Activated CD4-positive, alpha-beta T cell treated with anti-CD3 and anti-CD28 coated beads for 36 hours (primary cell): ENCODE measurements at regions not wholly inside any gene's neighbourhood (a gene's known extent, or its start where the extent isn't known, plus 50 kb on each side); places are given as distances from the start of the nearest gene placed in this dataset.

Experiments
- ATAC-seq: fragments of 200-7000 bp; cut with Tn5 transposase; one replicate; pipeline ENCODE4 v1.10.0; 2021; ENCODE audit warnings: mild to moderate bottlenecking, moderate library complexity
- CTCF ChIA-PET: fragments of 350-600 bp; sonication (Branson Sonifier 250); formaldehyde crosslinking; loops from one replicate; lab custom pipeline; 2021; ENCODE audit warnings: antibody characterized with exemption; lab: Charles Lee
- POLR2A ChIA-PET: fragments of 350-600 bp; sonication (Branson Sonifier 250); formaldehyde crosslinking; loops from one replicate; lab custom pipeline; 2021; ENCODE audit warnings: antibody characterized with exemption, inconsistent platforms; lab: Charles Lee
- DNase-seq: peaks from one replicate; pipeline ENCODE4 v3.0.0-alpha.2; 2020
- H3K27ac Mint-ChIP-seq: one replicate; pipeline ENCODE4 v1.8.0; 2021; ENCODE audit warnings: mixed read lengths
- H3K27me3 Mint-ChIP-seq: one replicate; pipeline ENCODE4 v1.8.0; 2021; ENCODE audit warnings: mixed read lengths
- H3K36me3 Mint-ChIP-seq: one replicate; pipeline ENCODE4 v1.8.0; 2021; ENCODE audit warnings: low read depth, mixed read lengths
- H3K4me1 Mint-ChIP-seq: one replicate; pipeline ENCODE4 v1.8.0; 2021; ENCODE audit warnings: mixed read lengths
- H3K4me3 Mint-ChIP-seq: one replicate; pipeline ENCODE4 v1.8.0; 2021; ENCODE audit warnings: mild to moderate bottlenecking, moderate library complexity, mixed read lengths
- H3K9me3 Mint-ChIP-seq: one replicate; pipeline ENCODE4 v1.8.0; 2021; ENCODE audit warnings: low read depth, mixed read lengths
- intact Hi-C, 2 experiments: fragments of 100-400 bp; cut with DNase I in 1 of 2; cut with micrococcal nuclease in 1 of 2; formaldehyde crosslinking; loops; one replicate each; pipeline versions ENCODE4 v1.14.2 to v1.15.1; 2022 to 2024; cut with DNase I, micrococcal nuclease

- ChIA-PET POLR2A (no interaction called here), CTCF (no interaction called here)
- H3K27ac Mint-ChIP-seq, result no peak overlapping the region
- H3K9me3 Mint-ChIP-seq, result no peaks in the 10 kb centered on the region
- peaks cover 24% of the 10 kb centered on the region for H3K27me3 Mint-ChIP-seq
- no peak for DNase-seq
- intact Hi-C loops, result no loop called here
- H3K4me1 Mint-ChIP-seq, result no peaks in the 10 kb centered on the region
- H3K36me3 Mint-ChIP-seq, result no peaks in the 10 kb centered on the region
- no peak for ATAC-seq
- no peak overlapping the region for H3K4me3 Mint-ChIP-seq
Measured at GRCh38 chr6:6926856-6927255, 180.9 kb upstream of the RREB1 start.

GRCh38 chr6:6927521-6928361 lies 180.0 kb upstream of the RREB1 start:
- ATAC-seq, result no peak
- CTCF ChIA-PET, result interaction anchor here (0.7 kb wide), 1 partner anchor 24 kb away, joined by 3 read pairs; no protein-coding TSS in a partner anchor
- Mint-ChIP-seq H3K4me1 (no peaks in the 10 kb centered on the region), H3K9me3 (no peaks in the 10 kb centered on the region), H3K36me3 (no peaks in the 10 kb centered on the region), H3K27me3 (peaks cover 24% of the 10 kb centered on the region), H3K4me3 (no peak overlapping the region), H3K27ac (no peak overlapping the region)
- intact Hi-C loops, result no loop called here
- POLR2A ChIA-PET, result no interaction called here
- no peak for DNase-seq

GRCh38 chr6:6930223-6930880 lies 177.4 kb upstream of the RREB1 start:
- DNase-seq (no peak), ATAC-seq (no peak)
- Mint-ChIP-seq H3K9me3 (no peaks in the 10 kb centered on the region), H3K4me1 (no peaks in the 10 kb centered on the region), H3K27me3 (peaks cover 22% of the 10 kb centered on the region), H3K36me3 (no peaks in the 10 kb centered on the region), H3K4me3 (no peak overlapping the region), H3K27ac (no peak overlapping the region)
- POLR2A ChIA-PET, result interaction anchor here (0.7 kb wide), 1 partner anchor 114 kb away, joined by 3 read pairs; no protein-coding TSS in a partner anchor
- intact Hi-C loops, result no loop called here
- CTCF ChIA-PET, result interaction anchor here (0.7 kb wide), 1 partner anchor 177 kb away, joined by 3 read pairs; no protein-coding TSS in a partner anchor

- H3K4me3 Mint-ChIP-seq, result no peak overlapping the region
- POLR2A ChIA-PET, result no interaction called here
- CTCF ChIA-PET, result interaction anchor here (0.6 to 0.7 kb wide), 2 partner anchors 178 to 396 kb away, joined by 3 to 5 read pairs; no protein-coding TSS in a partner anchor
- intact Hi-C loops, result no loop called here
- H3K27me3 Mint-ChIP-seq, result peaks cover 20% of the 10 kb centered on the region
- no peaks in the 10 kb centered on the region for H3K36me3 Mint-ChIP-seq
- H3K4me1 Mint-ChIP-seq, result no peaks in the 10 kb centered on the region
- no peak overlapping the region for H3K27ac Mint-ChIP-seq
- ATAC-seq, result no peak
- DNase-seq, result no peak
- H3K9me3 Mint-ChIP-seq, result no peaks in the 10 kb centered on the region
Measured at GRCh38 chr6:6931071-6932025, 176.4 kb upstream of the RREB1 start.

- DNase-seq (no peak), ATAC-seq (no peak)
- Mint-ChIP-seq H3K4me1 (no peaks in the 10 kb centered on the region), H3K4me3 (no peak overlapping the region), H3K27me3 (peaks cover 14% of the 10 kb centered on the region), H3K9me3 (no peaks in the 10 kb centered on the region), H3K36me3 (no peaks in the 10 kb centered on the region), H3K27ac (no peak overlapping the region)
- CTCF ChIA-PET, result no interaction called here
- POLR2A ChIA-PET, result no interaction called here
- intact Hi-C loops, result no loop called here
Measured at GRCh38 chr6:6932341-6932740, 175.4 kb upstream of the RREB1 start.

- ATAC-seq (no peak), DNase-seq (no peak)
- Mint-ChIP-seq H3K27me3 (peaks cover 9% of the 10 kb centered on the region), H3K9me3 (no peaks in the 10 kb centered on the region), H3K27ac (no peak overlapping the region), H3K4me3 (no peak overlapping the region), H3K36me3 (no peaks in the 10 kb centered on the region), H3K4me1 (no peaks in the 10 kb centered on the region)
- CTCF ChIA-PET, result no interaction called here
- POLR2A ChIA-PET, result no interaction called here
- intact Hi-C loops, result no loop called here
Measured at GRCh38 chr6:6932968-6933367, 174.8 kb upstream of the RREB1 start.

GRCh38 chr6:6940031-6941025 lies 167.4 kb upstream of the RREB1 start:
- intact Hi-C loops, result no loop called here
- Mint-ChIP-seq H3K27me3 (no peaks in the 10 kb centered on the region), H3K36me3 (no peaks in the 10 kb centered on the region), H3K9me3 (no peaks in the 10 kb centered on the region), H3K4me1 (peaks cover 13% of the 10 kb centered on the region), H3K4me3 (no peak overlapping the region), H3K27ac (no peak overlapping the region)
- POLR2A ChIA-PET, result no interaction called here
- DNase-seq (no peak), ATAC-seq (no peak)
- CTCF ChIA-PET, result interaction anchor here (0.5 to 0.7 kb wide), 2 partner anchors 48 to 98 kb away, joined by 3 read pairs; no protein-coding TSS in a partner anchor

- no peak for DNase-seq
- Mint-ChIP-seq H3K27ac (no peak overlapping the region), H3K27me3 (no peaks in the 10 kb centered on the region), H3K4me1 (peaks cover 13% of the 10 kb centered on the region), H3K36me3 (no peaks in the 10 kb centered on the region), H3K9me3 (no peaks in the 10 kb centered on the region), H3K4me3 (no peak overlapping the region)
- intact Hi-C loops, result no loop called here
- ChIA-PET CTCF (interaction anchor here (0.5 to 1.5 kb wide), 3 partner anchors 49 to 264 kb away, joined by 3 read pairs; no protein-coding TSS in a partner anchor), POLR2A (no interaction called here)
- ATAC-seq, result no peak
Measured at GRCh38 chr6:6941201-6941600, 166.6 kb upstream of the RREB1 start.

GRCh38 chr6:6942091-6942490 lies 165.7 kb upstream of the RREB1 start:
- DNase-seq (no peak), ATAC-seq (no peak)
- ChIA-PET POLR2A (no interaction called here), CTCF (interaction anchor here (0.6 to 1.5 kb wide), 3 partner anchors 11 to 270 kb away, joined by 3 to 4 read pairs (median 3); no protein-coding TSS in a partner anchor)
- no peaks in the 10 kb centered on the region for H3K36me3 Mint-ChIP-seq
- H3K4me3 Mint-ChIP-seq, result no peak overlapping the region
- H3K4me1 Mint-ChIP-seq, result peaks cover 13% of the 10 kb centered on the region
- intact Hi-C loops, result no loop called here
- no peaks in the 10 kb centered on the region for H3K27me3 Mint-ChIP-seq
- no peaks in the 10 kb centered on the region for H3K9me3 Mint-ChIP-seq
- H3K27ac Mint-ChIP-seq, result no peak overlapping the region

GRCh38 chr6:6942831-6943230 lies 164.9 kb upstream of the RREB1 start:
- H3K4me1 Mint-ChIP-seq, result peaks cover 13% of the 10 kb centered on the region
- ChIA-PET POLR2A (no interaction called here), CTCF (interaction anchor here (0.6 to 1.5 kb wide), 4 partner anchors 10 to 270 kb away, joined by 3 to 4 read pairs (median 3); no protein-coding TSS in a partner anchor)
- H3K4me3 Mint-ChIP-seq, result peak overlapping the region; percentile 14
- peak overlapping the region; percentile 38 for H3K27ac Mint-ChIP-seq
- ATAC-seq (peak; percentile 36), DNase-seq (peak; percentile 16)
- intact Hi-C loops, result no loop called here
- no peaks in the 10 kb centered on the region for H3K27me3 Mint-ChIP-seq
- no peaks in the 10 kb centered on the region for H3K36me3 Mint-ChIP-seq
- H3K9me3 Mint-ChIP-seq, result no peaks in the 10 kb centered on the region
